Panc1 (cell line): ENCODE measurements at regions not wholly inside any gene's neighbourhood (a gene's known extent, or its start where the extent isn't known, plus 50 kb on each side); places are given as distances from the start of the nearest gene placed in this dataset.

Experiments used
- ATAC-seq: fragments of 200-7000 bp; cut with Tn5 transposase; 2 replicates; pipeline ENCODE4 v1.9.1; 2020; ENCODE audit warnings: mild to moderate bottlenecking, moderate library complexity
- BruUV-seq: library from RNA; stranded (reverse); fragments of 400-500 nt; replicated peaks from 2 replicates; lab custom pipeline; 2021; lab: Mats Ljungman, UMichigan
- CTCF ChIA-PET: fragments of 300-600 bp; sonication (Branson Sonifier 250); formaldehyde crosslinking; loops from one replicate; lab custom pipeline; 2022; ENCODE audit warnings: antibody characterized with exemption; lab: Charles Lee
- POLR2A ChIA-PET: fragments of 300-600 bp; sonication (Branson Sonifier 250); formaldehyde crosslinking; loops from one replicate; lab custom pipeline; 2022; ENCODE audit warnings: antibody characterized with exemption; lab: Charles Lee
- DNase-seq: peaks from one replicate; pipeline ENCODE4 v3.0.0-alpha.2; 2010; ENCODE audit warnings: low read depth, low spot score
- H3K27ac ChIP-seq: 2 replicates; pipeline ENCODE4 v1.5.1; 2011; ENCODE audit warnings: mild to moderate bottlenecking, low read length, inconsistent platforms
- H3K27me3 ChIP-seq: fragments of 200-500 bp; sonication (Bioruptor generic); 2 replicates; pipeline ENCODE4 v1.6.0; 2014; ENCODE audit warnings: low read length, inconsistent platforms; ENCODE audit not compliant: control insufficient read depth, insufficient read depth
- H3K36me3 ChIP-seq: fragments of 200-500 bp; sonication (Bioruptor generic); 2 replicates; pipeline ENCODE4 v1.5.1; 2014; ENCODE audit warnings: inconsistent platforms, mild to moderate bottlenecking, low read length, moderate library complexity; ENCODE audit not compliant: control insufficient read depth, insufficient read depth
- H3K4me1 ChIP-seq: 2 replicates; pipeline ENCODE4 v1.5.1; 2011; ENCODE audit warnings: inconsistent platforms, mild to moderate bottlenecking, low read length, moderate library complexity; ENCODE audit not compliant: control insufficient read depth, insufficient read depth
- H3K4me3 ChIP-seq, 2 experiments: 2 replicates each; pipeline ENCODE4 v1.5.1; 2011 to 2012; ENCODE audit warnings: low read depth in 2 of 2, low read length in 2 of 2, mild to moderate bottlenecking in 2 of 2, inconsistent platforms in 1 of 2, moderate library complexity in 1 of 2
- H3K9me3 ChIP-seq: fragments of 200-500 bp; sonication (Bioruptor generic); 2 replicates; pipeline ENCODE4 v1.5.1; 2014; ENCODE audit warnings: low read depth, mild to moderate bottlenecking, inconsistent platforms, low read length, moderate library complexity; ENCODE audit not compliant: control insufficient read depth, insufficient read depth
- POLR2AphosphoS5 ChIP-seq: IDR thresholded peaks from 2 replicates; pipeline ENCODE4 v1.6.1; 2012; ENCODE audit warnings: mild to moderate bottlenecking, low read depth, low read length, moderate library complexity
- REST ChIP-seq, 2 experiments: IDR thresholded peaks; 2 replicates each; pipeline ENCODE4 v1.6.1; 2011 to 2012; ENCODE audit warnings: low read depth in 2 of 2, control low read depth in 1 of 2, low read length in 1 of 2, mild to moderate bottlenecking in 1 of 2, moderate library complexity in 1 of 2; ENCODE audit not compliant: insufficient read depth in 1 of 2
- SIN3A ChIP-seq: IDR thresholded peaks from 2 replicates; pipeline ENCODE4 v1.6.1; 2012; ENCODE audit warnings: low read depth, mild to moderate bottlenecking, low read length, moderate library complexity, borderline replicate concordance; ENCODE audit not compliant: insufficient read depth
- TCF7L2 ChIP-seq: IDR thresholded peaks from 2 replicates; pipeline ENCODE4 v1.6.1; 2011; ENCODE audit warnings: mild to moderate bottlenecking, low read depth, low read length, inconsistent platforms
- in situ Hi-C: cut with HindIII; loops from 2 replicates; pipeline ENCODE4 v1.10.0; 2016; ENCODE audit warnings: low sequenced_read_pairs, low pct_unique_long_range_greater_than_20kb
- intact Hi-C: fragments of 100-400 bp; cut with micrococcal nuclease; formaldehyde crosslinking; loops from one replicate; pipeline ENCODE4 v1.10.0; 2022; ENCODE audit not compliant: unreplicated experiment
- TF ChIP-seq, protein P1 (sequence below): fragments of 450-650 bp; IDR thresholded peaks from 2 replicates; pipeline ENCODE4 v1.5.1; 2017; ENCODE audit warnings: mild to moderate bottlenecking

DNA sequence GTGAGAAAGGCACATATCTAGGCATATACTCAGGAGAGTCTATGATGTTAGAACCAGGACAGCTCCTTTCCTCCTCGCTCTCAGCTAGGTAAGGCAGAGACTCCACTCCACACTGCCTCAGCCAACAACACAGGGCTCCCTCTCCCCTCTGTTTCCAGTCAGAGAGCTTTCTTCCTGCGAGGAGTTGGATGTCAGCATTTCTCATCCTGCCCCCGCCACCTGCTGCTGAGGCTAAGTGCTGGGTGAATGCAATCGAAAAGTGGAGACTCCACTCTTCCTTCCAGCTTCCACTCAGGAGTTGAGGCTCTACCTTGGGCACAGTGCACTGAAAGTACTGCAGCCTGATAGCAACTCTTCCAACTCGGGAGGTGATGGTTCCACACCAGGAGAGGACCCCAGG is 177.2 kb upstream of the RAB6C start:
- no peaks in the 10 kb centered on the region for H3K9me3 ChIP-seq
- 0 out of 2 replicates have a peak, but pooled peaks cover 2% of the 10 kb centered on the region for H3K27me3 ChIP-seq
- no TSS peak for BruUV-seq
- in situ Hi-C loops, result no loop called here
- H3K36me3 ChIP-seq, result no peaks in the 10 kb centered on the region
- TF ChIP-seq SIN3A, result no peak
- TF ChIP-seq POLR2AphosphoS5, result no peak
- no peak for TF ChIP-seq REST (IDR thresholded peaks at IDR 0.05; ENCODE audit: insufficient read depth in 1 of 2, low read depth in 2 of 2, low read length in 1 of 2)
- TF ChIP-seq, protein P1, sequence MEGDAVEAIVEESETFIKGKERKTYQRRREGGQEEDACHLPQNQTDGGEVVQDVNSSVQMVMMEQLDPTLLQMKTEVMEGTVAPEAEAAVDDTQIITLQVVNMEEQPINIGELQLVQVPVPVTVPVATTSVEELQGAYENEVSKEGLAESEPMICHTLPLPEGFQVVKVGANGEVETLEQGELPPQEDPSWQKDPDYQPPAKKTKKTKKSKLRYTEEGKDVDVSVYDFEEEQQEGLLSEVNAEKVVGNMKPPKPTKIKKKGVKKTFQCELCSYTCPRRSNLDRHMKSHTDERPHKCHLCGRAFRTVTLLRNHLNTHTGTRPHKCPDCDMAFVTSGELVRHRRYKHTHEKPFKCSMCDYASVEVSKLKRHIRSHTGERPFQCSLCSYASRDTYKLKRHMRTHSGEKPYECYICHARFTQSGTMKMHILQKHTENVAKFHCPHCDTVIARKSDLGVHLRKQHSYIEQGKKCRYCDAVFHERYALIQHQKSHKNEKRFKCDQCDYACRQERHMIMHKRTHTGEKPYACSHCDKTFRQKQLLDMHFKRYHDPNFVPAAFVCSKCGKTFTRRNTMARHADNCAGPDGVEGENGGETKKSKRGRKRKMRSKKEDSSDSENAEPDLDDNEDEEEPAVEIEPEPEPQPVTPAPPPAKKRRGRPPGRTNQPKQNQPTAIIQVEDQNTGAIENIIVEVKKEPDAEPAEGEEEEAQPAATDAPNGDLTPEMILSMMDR, result no peak
- no peak for TF ChIP-seq TCF7L2
- no peak overlapping the region for H3K27ac ChIP-seq
- ATAC-seq (no peak), DNase-seq (no peak)
- ChIA-PET POLR2A (no interaction called here), CTCF (no interaction called here)
- no peaks in the 10 kb centered on the region for H3K4me1 ChIP-seq
- intact Hi-C loops, result no loop called here
- no peak overlapping the region for H3K4me3 ChIP-seq

GRCh38 chr2:129803032-129803431 is 176.4 kb upstream of the RAB6C start:
- 0 out of 2 replicates have a peak, but pooled peaks cover 2% of the 10 kb centered on the region for H3K27me3 ChIP-seq
- H3K4me3 ChIP-seq, result no peak overlapping the region
- no peak overlapping the region for H3K27ac ChIP-seq
- no peaks in the 10 kb centered on the region for H3K36me3 ChIP-seq
- ATAC-seq (no peak), DNase-seq (no peak)
- intact Hi-C loops (no loop called here), in situ Hi-C loops (no loop called here)
- ChIA-PET CTCF (no interaction called here), POLR2A (no interaction called here)
- H3K4me1 ChIP-seq, result no peaks in the 10 kb centered on the region
- H3K9me3 ChIP-seq, result no peaks in the 10 kb centered on the region
- no peak for TF ChIP-seq SIN3A
- no peak for TF ChIP-seq POLR2AphosphoS5
- no peak for TF ChIP-seq REST (IDR thresholded peaks at IDR 0.05; ENCODE audit: insufficient read depth in 1 of 2, low read depth in 2 of 2, low read length in 1 of 2)
- no peak for TF ChIP-seq TCF7L2
- no TSS peak for BruUV-seq
